ENCODE measurements at regions not wholly inside any gene's neighbourhood (a gene's known extent, or its start where the extent isn't known, plus 50 kb on each side); places are given as distances from the start of the nearest gene placed in this dataset.

- DNase-seq (ENCODE audit: low spot score in 2 of 2): no peak
- Histone ChIP-seq H3K4me1 (no peaks in the 10 kb centered on the region), H3K36me3 (no peaks in the 10 kb centered on the region), H3K27me3 (no peaks in the 10 kb centered on the region), H3K9me3 (peaks cover 0 to 12% of the 10 kb centered on the region in 2 donors), H3K27ac (no peak overlapping the region), H3K4me3 (no peak overlapping the region)
- intact Hi-C loops (cut with DNase I; ENCODE audit: low total_unique reads): no loop called here
- no peak for TF ChIP-seq POLR2AphosphoS5 (IDR thresholded peaks at IDR 0.05)
- TF ChIP-seq, protein P1, sequence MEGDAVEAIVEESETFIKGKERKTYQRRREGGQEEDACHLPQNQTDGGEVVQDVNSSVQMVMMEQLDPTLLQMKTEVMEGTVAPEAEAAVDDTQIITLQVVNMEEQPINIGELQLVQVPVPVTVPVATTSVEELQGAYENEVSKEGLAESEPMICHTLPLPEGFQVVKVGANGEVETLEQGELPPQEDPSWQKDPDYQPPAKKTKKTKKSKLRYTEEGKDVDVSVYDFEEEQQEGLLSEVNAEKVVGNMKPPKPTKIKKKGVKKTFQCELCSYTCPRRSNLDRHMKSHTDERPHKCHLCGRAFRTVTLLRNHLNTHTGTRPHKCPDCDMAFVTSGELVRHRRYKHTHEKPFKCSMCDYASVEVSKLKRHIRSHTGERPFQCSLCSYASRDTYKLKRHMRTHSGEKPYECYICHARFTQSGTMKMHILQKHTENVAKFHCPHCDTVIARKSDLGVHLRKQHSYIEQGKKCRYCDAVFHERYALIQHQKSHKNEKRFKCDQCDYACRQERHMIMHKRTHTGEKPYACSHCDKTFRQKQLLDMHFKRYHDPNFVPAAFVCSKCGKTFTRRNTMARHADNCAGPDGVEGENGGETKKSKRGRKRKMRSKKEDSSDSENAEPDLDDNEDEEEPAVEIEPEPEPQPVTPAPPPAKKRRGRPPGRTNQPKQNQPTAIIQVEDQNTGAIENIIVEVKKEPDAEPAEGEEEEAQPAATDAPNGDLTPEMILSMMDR (IDR thresholded peaks at IDR 0.05): no peak
- no peak for TF ChIP-seq POLR2A (IDR thresholded peaks at IDR 0.05)
These were observed 70.9 kb upstream of the COL1A2 start for GRCh38 chr7:94323844-94324243.

- peaks cover 0 to 12% of the 10 kb centered on the region in 2 donors for H3K9me3 ChIP-seq
- TF ChIP-seq POLR2A (IDR thresholded peaks at IDR 0.05) (no peak), POLR2AphosphoS5 (IDR thresholded peaks at IDR 0.05) (no peak)
- TF ChIP-seq, protein P1 (IDR thresholded peaks at IDR 0.05): no peak
- no peak for DNase-seq (ENCODE audit: low spot score in 2 of 2)
- H3K27me3 ChIP-seq: no peaks in the 10 kb centered on the region
- no peaks in the 10 kb centered on the region for H3K4me1 ChIP-seq
- H3K36me3 ChIP-seq: no peaks in the 10 kb centered on the region
- H3K27ac ChIP-seq: peak overlapping the region in 1 of 2 donors; percentile 30
- intact Hi-C loops (cut with DNase I; ENCODE audit: low total_unique reads): no loop called here
- no peak overlapping the region for H3K4me3 ChIP-seq
These were observed 70.1 kb upstream of the COL1A2 start for GRCh38 chr7:94324380-94325121.

DNA sequence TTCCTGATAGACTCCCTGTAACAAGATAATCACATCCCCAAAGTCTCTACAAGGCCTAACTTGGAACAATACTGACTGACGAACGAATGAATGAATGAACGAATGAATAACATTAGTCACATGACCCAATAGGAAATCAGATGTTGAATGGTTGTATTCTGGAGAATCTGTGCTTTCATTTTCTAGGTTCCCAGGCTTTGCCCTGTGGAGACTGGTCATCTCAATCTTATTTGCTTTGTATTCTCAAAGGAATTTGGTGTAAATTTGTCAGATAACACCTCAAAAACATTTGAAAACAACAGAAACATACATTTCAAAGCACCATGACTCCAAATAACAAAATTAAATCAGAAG, 69.6 kb upstream of the COL1A2 start:
- Histone ChIP-seq H3K27ac (peak overlapping the region in 1 of 2 donors; percentile 30), H3K36me3 (no peaks in the 10 kb centered on the region), H3K4me1 (no peaks in the 10 kb centered on the region), H3K27me3 (no peaks in the 10 kb centered on the region), H3K4me3 (no peak overlapping the region), H3K9me3 (peaks cover 0 to 12% of the 10 kb centered on the region in 2 donors)
- no peak for DNase-seq (ENCODE audit: low spot score in 2 of 2)
- intact Hi-C loops (cut with DNase I; ENCODE audit: low total_unique reads): no loop called here
- TF ChIP-seq POLR2AphosphoS5 (IDR thresholded peaks at IDR 0.05) (no peak), POLR2A (IDR thresholded peaks at IDR 0.05) (no peak)
- TF ChIP-seq, protein P1 (IDR thresholded peaks at IDR 0.05): no peak

DNA sequence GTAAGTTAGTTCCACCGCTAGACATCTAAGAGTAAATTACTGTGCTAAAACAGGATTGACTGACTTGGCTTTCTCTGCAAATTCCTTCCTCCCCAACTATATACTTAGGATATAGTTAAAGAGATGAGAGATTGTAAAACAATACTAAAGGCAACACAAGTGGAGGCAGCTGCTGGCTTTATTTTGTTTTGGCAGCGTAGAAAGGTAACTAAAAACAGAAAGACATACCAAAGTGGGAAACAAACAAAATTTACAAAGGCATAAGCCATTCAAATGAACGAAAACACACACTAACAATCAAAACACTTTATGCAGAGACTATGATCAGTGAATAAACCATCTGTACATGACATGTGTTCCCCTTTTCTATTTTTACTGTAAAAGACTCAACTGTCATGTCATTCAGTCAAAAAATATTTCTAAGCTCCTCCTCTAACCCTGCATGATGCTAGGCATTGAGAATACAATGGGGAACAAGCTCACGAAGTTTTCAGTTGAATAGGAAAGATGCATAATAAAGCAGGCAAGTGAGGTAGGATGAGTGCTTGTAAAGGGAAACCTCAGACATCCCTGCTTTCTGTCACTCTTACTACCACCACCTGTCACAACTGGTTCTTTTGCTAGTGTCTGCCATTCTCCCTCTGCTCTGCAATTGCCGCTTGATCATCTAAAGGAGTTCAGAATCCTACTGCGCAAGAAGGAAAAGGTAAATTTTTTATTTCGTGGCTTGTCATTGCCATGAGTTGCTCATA, 64.2 kb upstream of the COL1A2 start:
- Histone ChIP-seq H3K9me3 (no peaks in the 10 kb centered on the region), H3K27me3 (no peaks in the 10 kb centered on the region), H3K27ac (no peak overlapping the region), H3K4me3 (no peak overlapping the region), H3K4me1 (no peaks in the 10 kb centered on the region), H3K36me3 (no peaks in the 10 kb centered on the region)
- no peak for TF ChIP-seq POLR2AphosphoS5 (IDR thresholded peaks at IDR 0.05)
- TF ChIP-seq POLR2A (IDR thresholded peaks at IDR 0.05): no peak
- TF ChIP-seq, protein P1 (IDR thresholded peaks at IDR 0.05): no peak
- intact Hi-C loops (cut with DNase I; ENCODE audit: low total_unique reads): no loop called here
- no peak for DNase-seq (ENCODE audit: low spot score in 2 of 2)

DNA sequence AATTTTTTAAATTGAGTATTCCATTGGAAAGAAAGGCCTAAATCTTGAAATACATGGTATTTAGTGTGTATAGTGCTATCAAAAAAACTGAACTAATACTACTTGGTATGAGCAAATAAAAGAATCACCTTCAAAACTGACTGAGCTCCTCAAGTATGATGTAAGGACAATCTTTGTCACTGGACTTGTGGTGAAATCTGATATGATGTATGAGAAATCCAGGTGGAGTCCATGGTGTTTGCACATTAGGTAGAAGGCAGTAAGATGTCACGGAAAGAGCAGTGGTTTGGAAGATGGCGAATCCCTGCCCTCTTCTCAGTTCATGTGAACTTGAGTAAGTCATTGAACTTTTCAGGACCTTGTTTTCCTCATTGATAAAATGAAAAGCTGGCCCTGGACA, 62.1 kb upstream of the COL1A2 start:
- Histone ChIP-seq H3K4me3 (no peak overlapping the region), H3K27me3 (no peaks in the 10 kb centered on the region), H3K36me3 (no peaks in the 10 kb centered on the region), H3K9me3 (no peaks in the 10 kb centered on the region), H3K4me1 (no peaks in the 10 kb centered on the region), H3K27ac (no peak overlapping the region)
- no peak for DNase-seq (ENCODE audit: low spot score in 2 of 2)
- intact Hi-C loops (cut with DNase I; ENCODE audit: low total_unique reads): no loop called here
- TF ChIP-seq POLR2AphosphoS5 (IDR thresholded peaks at IDR 0.05): no peak
- TF ChIP-seq, protein P1 (IDR thresholded peaks at IDR 0.05): no peak
- no peak for TF ChIP-seq POLR2A (IDR thresholded peaks at IDR 0.05)

All from breast epithelium (tissue), 4 donors.